B cell (primary cell): ENCODE measurements at regions not wholly inside any gene's neighbourhood (a gene's known extent, or its start where the extent isn't known, plus 50 kb on each side); places are given as distances from the start of the nearest gene placed in this dataset.

Experiments
- CTCF ChIP-seq: fragments of 200-600 bp; IDR thresholded peaks from one replicate; pipeline ENCODE4 v1.8.0; 2022; ENCODE audit warnings: antibody characterized with exemption, mild to moderate bottlenecking
- EZH2 ChIP-seq: IDR thresholded peaks from 2 replicates; pipeline ENCODE4 v1.6.1; 2012; ENCODE audit warnings: borderline replicate concordance, low read depth, mild to moderate bottlenecking, moderate library complexity, low read length; ENCODE audit not compliant: insufficient read depth, poor library complexity, severe bottlenecking

GRCh38 chr4:115219315-115219860 is 106.0 kb upstream of the NDST4 start:
- TF ChIP-seq CTCF (no peak), EZH2 (no peak)
